MM.1S (cell line): ENCODE measurements at regions not wholly inside any gene's neighbourhood (a gene's known extent, or its start where the extent isn't known, plus 50 kb on each side); places are given as distances from the start of the nearest gene placed in this dataset.

Experiments
- DNase-seq: peaks from one replicate; pipeline ENCODE4 v3.0.0-alpha.2; 2015
- H2AFZ ChIP-seq: fragments of 300-600 bp; sonication (generic); 2 replicates; pipeline ENCODE4 v1.6.0; 2016; ENCODE audit warnings: antibody characterized with exemption, low read length
- H3F3A ChIP-seq: fragments of 300-600 bp; sonication (generic); 2 replicates; pipeline ENCODE4 v1.6.1; 2016; ENCODE audit warnings: mild to moderate bottlenecking, antibody characterized with exemption, low read length, moderate library complexity, mixed read lengths; ENCODE audit not compliant: insufficient read depth
- H3K27ac ChIP-seq: fragments of 300-600 bp; sonication (generic); 2 replicates; pipeline ENCODE4 v1.5.1; 2016; ENCODE audit warnings: mild to moderate bottlenecking, low read length
- H3K27me3 ChIP-seq: fragments of 300-600 bp; sonication (generic); replicated peaks from 2 replicates; pipeline ENCODE4 v1.6.0; 2016; ENCODE audit warnings: low read length; ENCODE audit not compliant: insufficient read depth
- H3K36me3 ChIP-seq: fragments of 300-600 bp; sonication (generic); replicated peaks from 2 replicates; pipeline ENCODE4 v1.6.1; 2016; ENCODE audit warnings: mild to moderate bottlenecking, low read length, mixed read lengths; ENCODE audit not compliant: insufficient read depth
- H3K4me1 ChIP-seq: fragments of 300-600 bp; sonication (generic); 2 replicates; pipeline ENCODE4 v1.6.1; 2016; ENCODE audit warnings: low read length, mixed read lengths
- H3K4me2 ChIP-seq: fragments of 300-600 bp; sonication (generic); 2 replicates; pipeline ENCODE4 v1.6.0; 2016; ENCODE audit warnings: low read depth, low read length
- H3K4me3 ChIP-seq: fragments of 300-600 bp; sonication (generic); 2 replicates; pipeline ENCODE4 v1.5.1; 2016; ENCODE audit warnings: low read length, mixed read lengths
- H3K79me2 ChIP-seq: fragments of 300-600 bp; sonication (generic); 2 replicates; pipeline ENCODE4 v1.6.1; 2016; ENCODE audit warnings: mixed run types, low read length, mixed read lengths
- H3K9ac ChIP-seq: fragments of 300-600 bp; sonication (generic); 2 replicates; pipeline ENCODE4 v1.6.1; 2016; ENCODE audit warnings: low read length, mixed read lengths
- H3K9me2 ChIP-seq: fragments of 300-600 bp; sonication (generic); replicated peaks from 2 replicates; pipeline ENCODE4 v1.6.1; 2016; ENCODE audit warnings: mild to moderate bottlenecking, low read length, mixed read lengths; ENCODE audit not compliant: insufficient read depth
- H3K9me3 ChIP-seq: fragments of 300-600 bp; sonication (generic); replicated peaks from 2 replicates; pipeline ENCODE4 v1.6.1; 2016; ENCODE audit warnings: mild to moderate bottlenecking, low read length, mixed read lengths; ENCODE audit not compliant: insufficient read depth
- H4K20me1 ChIP-seq: fragments of 300-600 bp; sonication (generic); 2 replicates; pipeline ENCODE4 v1.6.1; 2016; ENCODE audit warnings: mild to moderate bottlenecking, low read length, moderate library complexity, mixed read lengths; ENCODE audit not compliant: insufficient read depth
- CTCF ChIP-seq: fragments of 300-600 bp; sonication (generic); IDR thresholded peaks from 2 replicates; pipeline ENCODE4 v1.5.1; 2016; ENCODE audit warnings: antibody characterized with exemption, low read length, mixed read lengths
- EZH2 ChIP-seq: fragments of 300-600 bp; sonication (generic); optimal IDR thresholded peaks from 2 replicates; pipeline ENCODE3; 2017; ENCODE audit warnings: low read depth, mild to moderate bottlenecking, antibody characterized with exemption, low read length, mixed read lengths
- EZH2phosphoT487 ChIP-seq: fragments of 300-600 bp; sonication (generic); IDR thresholded peaks from 2 replicates; pipeline ENCODE4 v1.6.1; 2018; ENCODE audit warnings: antibody characterized with exemption, low read length

GRCh38 chr6:76441875-76442274 lies 369.4 kb upstream of the IMPG1 start:
- H3K4me3 ChIP-seq: no peak overlapping the region
- H3K9me2 ChIP-seq: no peaks in the 10 kb centered on the region
- no peaks in the 10 kb centered on the region for H3K36me3 ChIP-seq
- H3K27me3 ChIP-seq: no peaks in the 10 kb centered on the region
- TF ChIP-seq CTCF (no peak), EZH2phosphoT487 (no peak), EZH2 (no peak)
- no peaks in the 10 kb centered on the region for H4K20me1 ChIP-seq
- H3K4me1 ChIP-seq: no peaks in the 10 kb centered on the region
- H3K4me2 ChIP-seq: no peak overlapping the region
- no peak overlapping the region for H2AFZ ChIP-seq
- H3K27ac ChIP-seq: no peak overlapping the region
- no peaks in the 10 kb centered on the region for H3K79me2 ChIP-seq
- no peak overlapping the region for H3K9ac ChIP-seq
- H3K9me3 ChIP-seq: no peaks in the 10 kb centered on the region
- no peak for DNase-seq
- no peaks in the 10 kb centered on the region for H3F3A ChIP-seq

- Histone ChIP-seq H3K79me2 (no peaks in the 10 kb centered on the region), H3K9ac (no peak overlapping the region), H3F3A (no peaks in the 10 kb centered on the region), H4K20me1 (no peaks in the 10 kb centered on the region), H3K36me3 (no peaks in the 10 kb centered on the region), H3K4me1 (no peaks in the 10 kb centered on the region), H3K9me3 (no peaks in the 10 kb centered on the region), H2AFZ (no peak overlapping the region), H3K9me2 (no peaks in the 10 kb centered on the region), H3K27ac (no peak overlapping the region), H3K4me2 (no peak overlapping the region), H3K27me3 (no peaks in the 10 kb centered on the region), H3K4me3 (no peak overlapping the region)
- TF ChIP-seq EZH2phosphoT487: no peak
- no peak for TF ChIP-seq EZH2
- no peak for TF ChIP-seq CTCF
- DNase-seq: no peak
Measured at GRCh38 chr6:76439811-76440210, 367.3 kb upstream of the IMPG1 start.

GRCh38 chr6:76438768-76439167 lies 366.3 kb upstream of the IMPG1 start:
- H3K4me2 ChIP-seq: no peak overlapping the region
- H3K9me2 ChIP-seq: no peaks in the 10 kb centered on the region
- no peaks in the 10 kb centered on the region for H3K79me2 ChIP-seq
- H3K4me3 ChIP-seq: no peak overlapping the region
- H3K27me3 ChIP-seq: no peaks in the 10 kb centered on the region
- H3F3A ChIP-seq: no peaks in the 10 kb centered on the region
- no peak overlapping the region for H3K9ac ChIP-seq
- no peak overlapping the region for H2AFZ ChIP-seq
- no peaks in the 10 kb centered on the region for H3K4me1 ChIP-seq
- no peak for DNase-seq
- TF ChIP-seq EZH2: no peak
- TF ChIP-seq EZH2phosphoT487: no peak
- TF ChIP-seq CTCF: no peak
- no peak overlapping the region for H3K27ac ChIP-seq
- H3K36me3 ChIP-seq: no peaks in the 10 kb centered on the region
- no peaks in the 10 kb centered on the region for H4K20me1 ChIP-seq
- H3K9me3 ChIP-seq: no peaks in the 10 kb centered on the region
